GM13976 (cell line): ENCODE measurements at regions not wholly inside any gene's neighbourhood (a gene's known extent, or its start where the extent isn't known, plus 50 kb on each side); places are given as distances from the start of the nearest gene placed in this dataset.

Experiments used
- DNase-seq: peaks from one replicate; pipeline ENCODE4 v3.0.0; 2012; ENCODE audit warnings: low spot score
- CTCF ChIP-seq: IDR thresholded peaks from 2 replicates; pipeline ENCODE4 v1.5.1; 2012; ENCODE audit warnings: borderline replicate concordance, mild to moderate bottlenecking; ENCODE audit not compliant: insufficient read depth; ENCODE audit errors: extremely low read depth, missing control alignments, control extremely low read depth
- in situ Hi-C: fragments of 300-500 bp; cut with MboI; formaldehyde crosslinking; loops from one replicate; pipeline ENCODE4 v1.12.0; 2022; ENCODE audit warnings: low sequenced_read_pairs, mixed read lengths, inconsistent platforms; ENCODE audit not compliant: unreplicated experiment

GRCh38 chr6:125574604-125575003, 174.8 kb upstream of the HEY2 start:
- in situ Hi-C loops, result no loop called here
- TF ChIP-seq CTCF, result no peak
- DNase-seq, result no peak

GRCh38 chr6:125577124-125577662, 172.2 kb upstream of the HEY2 start:
- TF ChIP-seq CTCF, result no peak
- in situ Hi-C loops, result no loop called here
- no peak for DNase-seq

- no peak for TF ChIP-seq CTCF
- in situ Hi-C loops, result no loop called here
- no peak for DNase-seq
These were observed 164.9 kb upstream of the HEY2 start for GRCh38 chr6:125584468-125584939.

GRCh38 chr6:125585470-125585869, 164.0 kb upstream of the HEY2 start:
- no peak for DNase-seq
- TF ChIP-seq CTCF, result no peak
- in situ Hi-C loops, result no loop called here

GRCh38 chr6:125586074-125586473, 163.4 kb upstream of the HEY2 start:
- in situ Hi-C loops, result no loop called here
- DNase-seq, result no peak

GRCh38 chr6:125586605-125587004, 162.8 kb upstream of the HEY2 start:
- in situ Hi-C loops, result no loop called here
- DNase-seq, result no peak
- TF ChIP-seq CTCF, result no peak

More at GRCh38 chr6:125586074-125586473, 163.4 kb upstream of the HEY2 start:
- TF ChIP-seq CTCF, result no peak
